Amniotic stem cell (primary cell): ENCODE measurements at regions not wholly inside any gene's neighbourhood (a gene's known extent, or its start where the extent isn't known, plus 50 kb on each side); places are given as distances from the start of the nearest gene placed in this dataset.
"Not testable (repeated sequence)": the region's sequence is repeated elsewhere in the genome, so short reads cannot be mapped to it uniquely, and the experiment has no call there.

Experiments
- DNase-seq: peaks from one replicate; lab custom pipeline; 2025; lab: John Stamatoyannopoulos, UW

- not testable (repeated sequence) for DNase-seq
Observed at GRCh38 chr2:101645886-101646285, 51.6 kb upstream of the MAP4K4 start.

GRCh38 chr2:101644842-101645383 lies 52.6 kb upstream of the MAP4K4 start:
- no peak for DNase-seq

DNA sequence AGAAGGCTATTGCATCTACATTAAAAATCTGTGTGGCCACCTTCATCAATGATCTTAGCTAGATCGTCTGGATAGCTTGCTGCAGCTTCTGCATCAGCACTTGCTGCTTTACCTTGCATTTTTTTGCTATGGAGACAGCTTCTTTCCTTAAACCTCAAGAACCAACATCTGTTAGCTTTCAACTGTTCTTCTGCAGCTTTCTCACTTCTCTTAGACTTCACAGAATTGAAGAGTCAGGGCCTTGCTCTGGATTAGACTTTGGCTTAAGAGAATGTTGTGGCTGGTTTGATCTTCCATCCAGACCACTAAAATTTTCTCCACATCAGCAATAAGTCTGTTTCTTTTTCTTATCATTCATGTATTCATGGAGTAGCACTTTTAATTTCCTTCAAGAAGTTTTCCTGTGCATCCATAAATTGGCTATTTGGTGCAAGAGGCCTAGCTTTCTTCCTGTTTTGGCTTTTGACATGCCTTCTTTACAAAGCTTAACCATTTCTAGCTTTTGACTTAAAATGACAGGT lies 54.4 kb upstream of the MAP4K4 start:
- no peak for DNase-seq

DNA sequence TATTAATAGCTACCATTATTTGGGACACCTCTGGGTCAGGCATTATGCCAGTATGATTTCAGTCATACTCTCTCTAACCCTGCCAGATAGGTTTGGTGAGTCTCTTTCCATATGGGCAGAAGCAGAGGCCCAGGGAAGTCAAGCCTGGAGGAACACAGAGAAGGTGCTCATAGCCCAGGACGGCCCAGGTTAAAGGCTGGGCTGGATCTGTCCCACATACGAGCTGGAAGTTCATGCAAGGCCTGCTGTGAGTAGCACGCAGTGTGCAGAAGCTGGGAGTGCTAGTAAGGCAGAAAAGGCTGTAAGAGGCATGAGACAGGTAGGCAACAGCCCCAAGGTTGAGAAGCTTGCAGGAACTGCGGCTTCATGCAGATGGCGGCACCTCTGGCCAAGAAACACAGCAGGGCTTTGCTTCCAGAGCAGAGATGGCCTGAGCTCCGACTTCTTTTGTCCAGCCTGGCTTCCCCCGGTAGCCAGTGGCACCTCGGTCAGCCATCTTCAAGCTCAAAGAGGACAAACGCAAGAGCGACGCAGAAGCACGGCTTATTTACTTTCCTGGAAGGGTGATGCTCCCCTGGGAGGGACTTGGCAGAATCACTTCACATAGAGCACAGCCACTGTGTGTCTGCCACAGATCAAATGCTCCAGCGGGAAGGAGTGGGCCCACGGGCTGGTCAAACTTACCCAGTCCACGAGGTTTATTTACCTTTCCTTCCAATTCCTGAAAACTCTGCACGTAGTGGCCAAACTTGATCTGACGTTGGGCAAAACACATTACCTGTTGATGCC lies 58.5 kb upstream of the MAP4K4 start:
- no peak for DNase-seq

GRCh38 chr2:101638181-101638711 lies 59.3 kb upstream of the MAP4K4 start:
- no peak for DNase-seq

GRCh38 chr2:101630224-101630949 lies 67.1 kb upstream of the MAP4K4 start:
- no peak for DNase-seq

DNA sequence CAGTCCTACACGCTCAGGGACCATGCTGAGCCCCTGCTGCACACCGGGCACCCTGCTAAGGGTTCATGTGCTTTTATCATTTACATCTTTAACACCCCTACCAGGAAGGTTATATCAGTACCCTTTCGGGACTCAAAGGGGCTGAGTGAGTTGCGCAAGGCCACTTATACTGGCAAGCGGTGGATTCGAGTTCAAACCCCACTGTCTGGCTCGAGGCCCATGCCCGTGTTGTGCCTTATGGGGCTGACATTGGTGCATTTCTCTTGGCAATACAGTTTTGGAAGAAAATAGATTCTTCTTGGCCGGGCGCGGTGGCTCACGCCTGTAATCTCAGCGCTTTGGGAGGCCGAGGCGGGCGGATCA lies 69.5 kb upstream of the MAP4K4 start:
- no peak for DNase-seq

DNA sequence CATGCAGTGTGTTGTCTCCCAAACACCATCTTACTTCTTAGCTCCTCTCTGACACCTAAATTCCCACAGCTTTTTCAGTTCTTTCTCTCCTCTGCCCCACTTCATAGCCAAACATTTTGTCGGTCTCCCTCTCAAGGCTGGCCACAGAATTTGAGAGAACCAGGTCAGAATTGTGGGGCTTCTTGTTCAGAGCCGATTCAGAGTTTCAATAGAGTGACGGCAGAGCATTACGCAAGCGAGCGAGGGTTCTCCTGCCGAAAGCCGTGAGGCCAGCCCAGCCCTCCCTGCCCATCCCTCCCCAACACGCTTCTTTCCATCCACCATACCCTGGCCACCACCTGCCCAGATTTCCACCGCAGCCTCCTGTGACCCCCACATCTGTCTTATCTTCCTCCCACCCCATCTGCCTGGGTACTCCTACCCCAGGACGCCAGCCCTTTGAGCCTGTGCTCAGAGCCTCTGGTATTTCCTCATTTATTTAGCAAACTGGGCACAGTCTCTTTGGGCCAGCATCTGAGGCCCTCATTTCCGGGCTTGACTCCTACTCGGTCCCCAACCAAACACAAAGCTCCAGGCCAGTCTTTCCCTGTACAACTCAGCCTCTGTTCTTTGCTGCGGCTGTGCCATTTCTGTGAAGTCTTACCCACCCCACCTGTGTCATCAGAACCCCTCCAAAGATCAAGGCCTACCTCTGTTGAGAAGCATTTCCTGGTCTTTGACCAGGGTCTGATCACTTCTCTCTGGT lies 70.0 kb upstream of the MAP4K4 start:
- no peak for DNase-seq

DNA sequence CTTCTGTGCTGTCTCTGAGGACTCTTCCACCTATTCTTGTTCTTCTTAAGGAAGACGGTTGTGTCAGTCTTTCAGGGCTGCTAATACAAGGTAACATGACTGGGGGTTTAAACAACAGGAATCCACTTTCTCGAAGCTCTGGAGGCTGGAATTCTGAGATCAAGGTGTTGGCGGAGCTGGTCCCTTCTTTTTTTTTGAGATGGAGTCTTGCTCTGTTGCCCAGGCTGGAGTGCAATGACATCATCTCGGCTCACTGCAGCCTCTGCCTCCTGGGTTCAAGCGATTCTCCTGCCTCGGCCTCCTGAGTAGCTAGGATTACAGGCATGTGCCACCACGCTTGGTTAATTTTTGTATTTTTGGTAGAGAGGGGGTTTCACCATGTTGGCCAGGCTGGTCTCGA lies 71.7 kb upstream of the MAP4K4 start:
- DNase-seq: not testable (repeated sequence)

GRCh38 chr2:101625387-101625786 lies 72.1 kb upstream of the MAP4K4 start:
- DNase-seq: no peak

GRCh38 chr2:101624706-101625332 lies 72.7 kb upstream of the MAP4K4 start:
- no peak for DNase-seq

DNA sequence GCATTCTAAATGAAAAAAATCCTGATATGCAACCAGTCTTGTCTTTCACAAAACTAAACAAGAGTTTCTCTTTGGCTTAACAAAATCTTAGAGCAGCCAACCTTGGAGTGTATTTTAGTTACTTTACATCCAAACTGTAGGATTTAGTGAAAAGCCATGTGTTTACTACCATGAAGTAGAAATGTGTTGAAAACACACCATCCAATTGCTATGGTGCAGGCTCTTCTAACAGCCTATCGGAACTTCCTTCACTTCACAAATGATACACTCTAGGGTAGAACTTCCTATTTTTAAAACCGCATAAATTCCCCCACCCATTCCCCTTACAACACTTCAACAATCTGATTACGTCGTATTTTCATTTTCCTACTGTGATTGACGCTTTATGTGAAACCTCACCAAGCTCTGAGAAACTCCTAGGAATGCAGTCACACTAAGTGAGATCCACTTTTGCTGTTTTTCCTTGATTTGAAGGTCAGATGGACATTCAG lies 74.4 kb upstream of the MAP4K4 start:
- no peak for DNase-seq

DNA sequence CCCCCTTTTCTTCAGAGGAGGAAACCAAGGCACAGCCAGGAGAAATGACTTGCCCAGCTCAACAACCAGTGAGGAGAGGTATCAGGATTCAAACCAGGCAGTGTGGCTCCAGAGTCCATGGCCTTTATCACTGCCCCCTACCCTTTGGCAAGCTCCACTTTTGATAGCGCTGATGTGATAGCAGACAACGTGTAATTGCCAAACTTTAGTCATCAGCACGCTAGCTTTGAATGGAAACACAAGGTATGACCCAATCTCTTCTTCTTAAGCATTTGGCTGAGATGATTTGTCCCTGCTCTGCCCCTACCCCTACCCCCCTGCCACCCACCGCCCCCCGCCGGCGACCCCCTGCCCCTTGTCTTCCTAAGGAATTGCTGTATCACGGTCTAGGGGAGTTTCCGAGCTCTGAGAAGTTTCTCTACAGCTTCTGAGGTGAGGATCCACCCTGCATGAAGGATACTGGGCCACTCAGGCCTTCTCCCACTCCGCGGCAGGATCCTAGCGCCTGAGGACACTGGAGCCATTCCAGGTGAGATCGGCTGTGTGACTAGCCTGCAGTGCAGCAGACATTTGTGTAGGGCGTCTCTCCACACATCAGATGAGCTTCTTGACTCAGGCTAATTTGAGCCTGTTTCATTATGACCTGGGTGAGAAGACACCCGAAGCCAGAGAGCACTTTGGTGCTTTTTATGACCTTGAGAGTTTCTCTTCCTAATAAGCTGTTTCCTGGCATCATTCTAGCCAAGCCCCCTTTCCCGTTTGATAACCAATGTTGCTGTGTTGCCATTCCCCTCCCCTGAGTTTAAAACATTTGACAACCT lies 75.1 kb upstream of the MAP4K4 start:
- no peak for DNase-seq

DNA sequence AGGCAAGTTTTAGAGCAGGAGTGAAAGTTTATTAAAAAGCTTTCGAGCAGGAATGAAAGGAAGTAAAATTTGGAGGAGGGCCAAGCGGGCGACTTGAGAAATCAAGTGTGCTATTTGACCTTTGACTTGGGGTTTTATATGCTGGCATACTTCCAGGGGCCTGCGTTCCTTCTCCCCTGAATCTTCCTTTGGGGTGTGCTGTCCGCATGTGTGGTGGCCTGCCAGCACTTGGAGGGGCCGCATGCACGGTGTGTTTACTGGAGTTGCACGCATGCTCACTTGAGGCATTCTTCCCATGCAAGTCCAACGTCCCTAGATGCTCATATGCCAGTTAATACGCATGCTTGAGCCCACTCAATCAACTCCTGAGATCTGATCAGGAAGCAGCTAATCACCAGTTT lies 78.3 kb upstream of the MAP4K4 start:
- DNase-seq: no peak

GRCh38 chr2:101617796-101618195 lies 79.7 kb upstream of the MAP4K4 start:
- DNase-seq: no peak

- DNase-seq: peak; percentile 9
Observed at GRCh38 chr2:101617188-101617587, 80.3 kb upstream of the MAP4K4 start.

DNA sequence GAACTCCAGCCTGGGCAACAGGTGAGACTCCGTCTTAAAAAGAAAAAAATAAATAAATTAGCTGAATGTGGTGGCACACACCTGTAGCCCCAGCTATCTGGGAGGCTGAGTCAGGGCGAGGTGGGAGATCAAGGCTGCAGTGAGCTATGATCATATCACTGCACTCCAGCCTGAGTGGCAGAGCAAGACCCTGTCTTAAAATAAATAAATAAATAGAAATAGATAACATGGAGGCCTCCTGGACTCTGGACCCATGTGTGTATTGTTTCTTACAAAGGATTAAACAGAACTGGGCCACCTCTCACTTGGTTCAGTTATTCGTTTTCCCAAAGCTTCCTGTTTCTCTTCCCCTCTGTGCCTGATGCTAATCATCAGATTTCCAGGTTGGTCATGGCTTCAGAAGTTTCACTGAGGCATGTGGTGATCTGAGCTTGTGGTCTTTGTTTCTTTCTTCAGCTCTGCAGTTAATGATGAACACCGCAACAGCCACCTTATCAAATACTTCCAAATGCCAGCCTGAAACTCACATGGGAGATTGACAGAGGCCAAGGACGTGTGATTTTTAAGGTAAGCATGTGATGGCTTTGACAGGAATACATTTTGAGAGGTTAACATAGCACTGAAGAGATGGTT lies 83.3 kb upstream of the MAP4K4 start:
- no peak for DNase-seq

DNA sequence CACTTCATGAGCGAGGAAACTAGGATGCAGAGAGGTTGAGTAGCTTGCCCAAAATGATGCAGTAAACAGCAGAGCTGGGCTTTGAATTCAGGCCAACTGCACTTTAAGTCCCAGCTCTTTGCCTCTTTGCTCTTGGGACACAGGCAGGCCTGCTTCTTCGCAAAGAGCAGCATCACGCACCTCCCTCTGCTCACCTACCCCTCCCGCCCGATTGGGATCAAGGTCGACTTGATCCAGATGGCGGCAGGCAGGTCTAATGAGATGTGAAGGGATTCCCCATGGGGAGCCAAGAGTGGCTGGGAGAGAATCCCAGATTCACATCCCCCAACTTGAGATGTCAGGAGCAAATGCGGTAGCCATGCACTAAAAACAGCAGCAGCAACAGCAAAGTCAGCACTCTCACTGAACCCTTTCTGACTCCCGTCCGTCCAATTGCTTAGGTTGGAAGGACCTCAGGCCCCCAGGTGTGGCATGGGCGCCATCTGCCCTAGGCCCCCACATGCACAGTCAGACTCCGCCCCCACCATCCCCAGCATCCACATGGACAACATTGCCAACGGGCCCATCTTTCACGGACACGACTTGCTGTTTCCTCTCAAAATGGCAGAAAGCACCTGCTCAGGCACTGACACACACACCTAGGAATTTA lies 84.3 kb upstream of the MAP4K4 start:
- no peak for DNase-seq

DNA sequence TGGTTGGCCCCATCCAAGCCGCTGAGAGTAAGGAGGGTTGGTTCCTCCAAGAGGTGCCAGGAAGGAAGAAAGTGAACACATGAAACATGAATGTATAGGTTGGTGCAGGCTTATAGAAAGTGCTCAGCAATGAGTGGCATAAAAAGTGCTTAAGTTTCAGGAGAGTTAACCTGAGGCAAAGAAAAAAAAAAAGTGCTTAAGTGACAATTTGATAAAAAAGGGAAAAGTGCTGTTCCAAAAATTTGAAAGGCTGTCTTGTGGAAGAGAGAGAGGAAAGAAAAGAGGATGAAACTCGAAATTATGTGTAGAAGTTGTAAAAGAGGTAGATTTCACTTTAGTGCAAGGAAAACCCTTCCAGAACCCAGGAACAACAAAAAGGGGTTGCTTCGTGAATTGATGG lies 85.5 kb upstream of the MAP4K4 start:
- DNase-seq: no peak
